ENCODE measurements at regions not wholly inside any gene's neighbourhood (a gene's known extent, or its start where the extent isn't known, plus 50 kb on each side); places are given as distances from the start of the nearest gene placed in this dataset.

GRCh38 chr5:126369083-126369482 is 54.1 kb upstream of the GRAMD2B start:
- no peak for DNase-seq

- no peak for DNase-seq
These were observed 53.0 kb upstream of the GRAMD2B start for GRCh38 chr5:126369995-126370731.

- no peak for DNase-seq
These were observed 52.2 kb upstream of the GRAMD2B start for GRCh38 chr5:126370796-126371718.

GRCh38 chr5:126373375-126374108 is 49.7 kb upstream of the GRAMD2B start:
- no peak for DNase-seq
